ENCODE measurements at regions not wholly inside any gene's neighbourhood (a gene's known extent, or its start where the extent isn't known, plus 50 kb on each side); places are given as distances from the start of the nearest gene placed in this dataset.

- H3K9ac ChIP-seq (ENCODE audit: low read depth in 1 of 2, low read length in 2 of 2), result no peak overlapping the region
- TF ChIP-seq TAF1 (conservative IDR thresholded peaks at IDR 0.05) (no peak), RXRA (IDR thresholded peaks at IDR 0.05) (no peak), HNF4A (conservative IDR thresholded peaks at IDR 0.05) (no peak), FOXA2 (IDR thresholded peaks at IDR 0.05) (no peak), REST (IDR thresholded peaks at IDR 0.05) (no peak), MAX (IDR thresholded peaks at IDR 0.05) (no peak), NR2F2 (IDR thresholded peaks at IDR 0.05) (no peak), RAD21 (IDR thresholded peaks at IDR 0.05) (no peak), GABPA (IDR thresholded peaks at IDR 0.05 in 1 of 2, conservative IDR thresholded peaks at IDR 0.05 in 1 of 2) (no peak), ZBTB33 (IDR thresholded peaks at IDR 0.05) (no peak), EGR1 (IDR thresholded peaks at IDR 0.05; ENCODE audit: low read depth in 2 of 2) (no peak), YY1 (IDR thresholded peaks at IDR 0.05) (no peak), SP1 (IDR thresholded peaks at IDR 0.05) (no peak)
- no peaks in the 10 kb centered on the region for H3K4me1 ChIP-seq (ENCODE audit: control insufficient read depth in 4 of 4, insufficient read depth in 4 of 4, low read length in 3 of 4)
- H3K9me3 ChIP-seq (ENCODE audit: control insufficient read depth in 4 of 4, low read length in 3 of 4), result no peaks in the 10 kb centered on the region
- no peak overlapping the region for H3K4me3 ChIP-seq (ENCODE audit: low read depth in 1 of 3, low read length in 3 of 3)
- 64% methylated on average over 2 of the region's 2 CpGs for WGBS
- peaks cover 0 to 8% (median 0%) of the 10 kb centered on the region in 4 donors for H3K27me3 ChIP-seq (ENCODE audit: control insufficient read depth in 4 of 4, insufficient read depth in 4 of 4, low read length in 3 of 4)
- no peak for DNase-seq (ENCODE audit: low spot score)
- no peak overlapping the region for H3K27ac ChIP-seq (ENCODE audit: low read depth in 1 of 2, low read length in 2 of 2)
- no peaks in the 10 kb centered on the region for H3K36me3 ChIP-seq (ENCODE audit: control insufficient read depth in 4 of 4, insufficient read depth in 3 of 4, low read depth in 1 of 4, low read length in 3 of 4)
Measured at GRCh38 chr1:181910905-181911304, 150.6 kb downstream of the ZNF648 start.

DNA sequence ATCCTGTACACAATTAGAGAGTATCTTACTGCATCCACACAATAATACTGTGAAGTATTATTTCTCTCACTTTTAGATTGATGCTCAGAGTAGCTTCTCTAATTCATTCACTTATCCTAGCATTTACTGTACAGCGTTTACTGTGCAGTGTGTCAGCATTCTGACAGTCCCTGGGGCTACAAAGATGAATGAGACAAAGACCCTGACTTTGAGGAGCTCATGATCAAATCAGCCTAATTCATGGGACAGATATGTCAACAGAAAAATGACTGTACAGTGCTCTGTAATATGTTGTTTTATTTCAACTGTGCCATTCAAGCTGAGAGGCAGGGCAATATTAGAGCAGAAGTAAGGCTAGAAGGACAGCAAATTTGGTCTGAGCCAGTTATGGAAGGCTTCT lies 152.5 kb downstream of the ZNF648 start:
- DNase-seq (ENCODE audit: low spot score), result no peak
- WGBS, result 50% methylated on average over 1 of the region's 1 CpG
- Histone ChIP-seq H3K36me3 (ENCODE audit: control insufficient read depth in 4 of 4, insufficient read depth in 3 of 4, low read depth in 1 of 4, low read length in 3 of 4) (no peaks in the 10 kb centered on the region), H3K27ac (ENCODE audit: low read depth in 1 of 2, low read length in 2 of 2) (no peak overlapping the region), H3K9me3 (ENCODE audit: control insufficient read depth in 4 of 4, low read length in 3 of 4) (no peaks in the 10 kb centered on the region), H3K27me3 (ENCODE audit: control insufficient read depth in 4 of 4, insufficient read depth in 4 of 4, low read length in 3 of 4) (peaks cover 0 to 8% (median 0%) of the 10 kb centered on the region in 4 donors), H3K4me1 (ENCODE audit: control insufficient read depth in 4 of 4, insufficient read depth in 4 of 4, low read length in 3 of 4) (no peaks in the 10 kb centered on the region), H3K9ac (ENCODE audit: low read depth in 1 of 2, low read length in 2 of 2) (no peak overlapping the region), H3K4me3 (ENCODE audit: low read depth in 1 of 3, low read length in 3 of 3) (no peak overlapping the region)
- no peak for TF ChIP-seq HNF4G (IDR thresholded peaks at IDR 0.05)
- TF ChIP-seq FOXA1 (IDR thresholded peaks at IDR 0.05), result no peak
- no peak for TF ChIP-seq JUND (IDR thresholded peaks at IDR 0.05)
- TF ChIP-seq HNF4A (conservative IDR thresholded peaks at IDR 0.05), result no peak
- TF ChIP-seq GABPA (IDR thresholded peaks at IDR 0.05 in 1 of 2, conservative IDR thresholded peaks at IDR 0.05 in 1 of 2), result no peak
- TF ChIP-seq RXRA (IDR thresholded peaks at IDR 0.05), result no peak
- no peak for TF ChIP-seq ZBTB33 (IDR thresholded peaks at IDR 0.05)
- TF ChIP-seq YY1 (IDR thresholded peaks at IDR 0.05), result no peak
- no peak for TF ChIP-seq MAX (IDR thresholded peaks at IDR 0.05)
- TF ChIP-seq RAD21 (IDR thresholded peaks at IDR 0.05), result no peak
- TF ChIP-seq, protein P1, sequence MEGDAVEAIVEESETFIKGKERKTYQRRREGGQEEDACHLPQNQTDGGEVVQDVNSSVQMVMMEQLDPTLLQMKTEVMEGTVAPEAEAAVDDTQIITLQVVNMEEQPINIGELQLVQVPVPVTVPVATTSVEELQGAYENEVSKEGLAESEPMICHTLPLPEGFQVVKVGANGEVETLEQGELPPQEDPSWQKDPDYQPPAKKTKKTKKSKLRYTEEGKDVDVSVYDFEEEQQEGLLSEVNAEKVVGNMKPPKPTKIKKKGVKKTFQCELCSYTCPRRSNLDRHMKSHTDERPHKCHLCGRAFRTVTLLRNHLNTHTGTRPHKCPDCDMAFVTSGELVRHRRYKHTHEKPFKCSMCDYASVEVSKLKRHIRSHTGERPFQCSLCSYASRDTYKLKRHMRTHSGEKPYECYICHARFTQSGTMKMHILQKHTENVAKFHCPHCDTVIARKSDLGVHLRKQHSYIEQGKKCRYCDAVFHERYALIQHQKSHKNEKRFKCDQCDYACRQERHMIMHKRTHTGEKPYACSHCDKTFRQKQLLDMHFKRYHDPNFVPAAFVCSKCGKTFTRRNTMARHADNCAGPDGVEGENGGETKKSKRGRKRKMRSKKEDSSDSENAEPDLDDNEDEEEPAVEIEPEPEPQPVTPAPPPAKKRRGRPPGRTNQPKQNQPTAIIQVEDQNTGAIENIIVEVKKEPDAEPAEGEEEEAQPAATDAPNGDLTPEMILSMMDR (IDR thresholded peaks at IDR 0.05; ENCODE audit: low read depth, low read length, missing input control), result no peak
- no peak for TF ChIP-seq NR2F2 (IDR thresholded peaks at IDR 0.05)
- no peak for TF ChIP-seq REST (IDR thresholded peaks at IDR 0.05)
- TF ChIP-seq TAF1 (conservative IDR thresholded peaks at IDR 0.05), result no peak
- no peak for TF ChIP-seq SP1 (IDR thresholded peaks at IDR 0.05)
- TF ChIP-seq, protein P2, sequence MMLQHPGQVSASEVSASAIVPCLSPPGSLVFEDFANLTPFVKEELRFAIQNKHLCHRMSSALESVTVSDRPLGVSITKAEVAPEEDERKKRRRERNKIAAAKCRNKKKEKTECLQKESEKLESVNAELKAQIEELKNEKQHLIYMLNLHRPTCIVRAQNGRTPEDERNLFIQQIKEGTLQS (IDR thresholded peaks at IDR 0.05), result no peak
- TF ChIP-seq FOXA2 (IDR thresholded peaks at IDR 0.05), result no peak

Measured in liver (tissue), 8 donors.